ENCODE measurements at regions not wholly inside any gene's neighbourhood (a gene's known extent, or its start where the extent isn't known, plus 50 kb on each side); places are given as distances from the start of the nearest gene placed in this dataset.

- DNase-seq (ENCODE audit: extremely low read depth in 1 of 2, low read depth in 1 of 2) = no peak
These were observed 188.8 kb upstream of the PAPPA start for GRCh38 chr9:115964710-115965347.

GRCh38 chr9:115966660-115967059 lies 186.9 kb upstream of the PAPPA start:
- DNase-seq (ENCODE audit: extremely low read depth in 1 of 2, low read depth in 1 of 2) = no peak

DNA sequence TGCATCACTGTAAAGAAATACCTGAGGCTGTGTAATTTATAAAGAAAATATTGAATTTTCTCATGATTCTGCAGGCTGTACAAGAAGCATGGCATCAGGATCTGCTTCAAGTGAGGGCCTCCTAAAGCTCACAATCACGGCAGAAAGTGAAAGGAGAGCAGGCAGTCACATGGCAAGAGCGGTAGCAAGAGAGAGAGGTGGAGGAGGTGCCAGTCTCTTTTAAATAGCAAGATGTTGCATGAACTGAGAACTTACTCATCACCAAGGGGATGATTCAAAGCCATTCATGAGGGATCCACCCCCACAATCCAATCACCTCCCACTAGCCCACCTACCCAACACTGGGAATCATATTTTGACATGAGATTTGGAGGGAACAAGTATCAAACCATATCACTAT lies 184.5 kb upstream of the PAPPA start:
- DNase-seq (ENCODE audit: extremely low read depth in 1 of 2, low read depth in 1 of 2) = no peak

DNA sequence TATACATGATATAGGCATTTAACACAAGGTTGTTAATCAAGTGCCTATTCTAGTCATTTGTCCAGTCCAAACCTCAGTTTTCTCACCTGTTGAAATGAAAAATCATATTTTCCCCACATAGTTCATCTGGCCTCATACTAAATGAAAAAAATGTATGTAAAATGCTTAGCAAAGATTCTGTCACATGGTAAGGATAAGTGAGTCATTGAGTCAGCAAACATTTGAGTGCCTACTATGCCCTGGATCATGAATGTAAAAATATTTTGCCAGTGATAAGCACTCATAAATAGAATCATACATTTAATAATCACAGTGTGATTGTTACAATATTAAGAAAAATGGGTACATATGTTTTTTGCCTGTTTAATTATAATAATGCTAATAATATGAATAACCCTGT lies 181.2 kb upstream of the PAPPA start:
- no peak for DNase-seq (ENCODE audit: extremely low read depth in 1 of 2, low read depth in 1 of 2)

DNA sequence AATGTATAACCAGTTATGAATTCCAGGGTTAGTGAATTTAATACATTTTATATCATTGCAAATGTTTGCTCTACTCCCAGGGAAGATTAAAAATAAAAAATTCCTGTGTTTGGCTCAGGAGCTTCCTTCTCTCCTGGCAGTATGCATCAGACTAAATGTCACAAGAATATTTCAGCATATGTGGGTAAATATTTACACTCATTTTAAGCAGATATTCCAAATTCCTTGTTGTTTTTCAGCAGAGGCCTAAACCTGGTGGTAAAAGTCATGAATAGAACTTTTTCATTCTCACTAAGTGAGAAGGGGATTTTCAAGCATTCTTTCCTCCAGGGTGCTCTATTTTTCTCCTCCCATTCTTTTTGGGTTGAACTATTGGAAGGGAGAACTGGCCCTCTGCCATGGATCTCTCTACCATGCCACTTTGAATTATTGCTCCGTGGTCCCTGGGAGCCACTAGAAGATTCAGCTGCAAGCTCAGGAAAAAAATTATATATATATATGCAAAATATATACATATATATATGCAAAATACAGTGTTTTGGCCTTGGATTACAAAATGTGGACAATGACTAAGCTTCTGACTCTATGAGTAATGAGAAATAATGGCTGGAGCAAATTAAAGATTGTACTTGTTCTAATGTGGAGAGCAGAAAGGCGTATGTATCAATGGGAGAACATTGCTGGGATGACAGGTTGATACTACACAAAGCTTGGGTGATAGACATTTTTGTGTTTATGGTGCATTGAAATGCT lies 180.6 kb upstream of the PAPPA start:
- no peak for DNase-seq (ENCODE audit: extremely low read depth in 1 of 2, low read depth in 1 of 2)

GRCh38 chr9:115976781-115977180 lies 176.8 kb upstream of the PAPPA start:
- DNase-seq (ENCODE audit: extremely low read depth in 1 of 2, low read depth in 1 of 2) = no peak

- no peak for DNase-seq (ENCODE audit: extremely low read depth in 1 of 2, low read depth in 1 of 2)
These were observed 175.5 kb upstream of the PAPPA start for GRCh38 chr9:115978091-115978490.

DNA sequence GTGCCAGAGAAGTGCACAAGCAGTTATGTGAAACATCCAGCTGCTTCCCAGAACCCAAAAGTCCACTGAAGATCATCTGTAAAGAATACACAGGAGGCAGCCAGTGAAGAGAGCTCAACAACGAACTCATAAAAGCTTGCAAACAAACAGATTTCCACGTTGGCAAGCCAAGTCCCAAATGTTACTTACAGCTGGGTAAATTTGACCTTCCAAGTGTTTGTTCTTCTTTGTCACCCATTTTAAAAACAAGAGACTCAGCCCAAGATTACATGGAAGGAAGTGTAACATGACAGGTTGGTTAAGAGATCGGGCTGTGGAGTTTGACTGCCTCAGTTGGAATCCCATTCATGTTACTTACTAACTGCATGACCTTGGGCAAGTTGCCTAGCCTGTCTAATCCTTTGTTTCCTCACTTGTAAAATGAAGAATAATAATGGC lies 174.9 kb upstream of the PAPPA start:
- no peak for DNase-seq (ENCODE audit: extremely low read depth in 1 of 2, low read depth in 1 of 2)

DNA sequence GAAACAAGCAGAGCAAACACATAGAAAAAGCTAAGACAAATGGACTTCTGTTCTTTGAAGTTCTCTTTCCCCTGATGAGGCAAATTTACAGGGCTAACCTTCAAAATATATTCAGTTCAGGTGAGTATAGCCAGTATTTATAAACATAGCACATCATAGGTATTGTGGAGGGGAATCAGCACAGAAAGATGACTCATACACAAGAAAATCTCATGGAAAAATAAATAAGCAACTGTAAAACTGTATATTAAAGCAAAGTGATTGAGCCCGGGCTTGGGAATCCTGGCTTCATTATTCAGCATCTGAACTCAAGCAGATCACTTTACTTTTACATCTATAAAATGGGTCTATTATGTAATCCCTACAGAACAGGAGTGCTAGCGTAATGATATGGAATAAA lies 173.5 kb upstream of the PAPPA start:
- DNase-seq (ENCODE audit: extremely low read depth in 1 of 2, low read depth in 1 of 2) = no peak

GRCh38 chr9:115980502-115980901 lies 173.1 kb upstream of the PAPPA start:
- no peak for DNase-seq (ENCODE audit: extremely low read depth in 1 of 2, low read depth in 1 of 2)

DNA sequence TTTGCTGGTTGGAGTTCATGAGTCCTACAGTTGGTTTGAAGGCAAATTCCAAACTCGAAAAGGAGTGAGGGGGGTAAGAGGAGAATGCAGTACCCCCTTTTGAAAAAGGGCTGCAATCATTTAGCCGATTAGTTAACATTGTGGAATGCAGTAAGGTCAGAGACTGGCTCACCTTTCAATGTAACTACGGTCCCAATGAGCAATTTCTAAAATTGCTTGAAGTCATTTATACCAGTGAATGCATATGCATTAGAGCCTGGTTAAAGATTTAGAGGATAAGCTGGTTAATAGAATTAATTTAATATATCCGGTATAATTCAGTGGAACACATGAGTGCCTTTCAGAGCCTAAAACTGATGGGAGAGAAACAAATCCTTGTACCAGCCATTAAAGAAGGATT lies 172.6 kb upstream of the PAPPA start:
- no peak for DNase-seq (ENCODE audit: extremely low read depth in 1 of 2, low read depth in 1 of 2)

DNA sequence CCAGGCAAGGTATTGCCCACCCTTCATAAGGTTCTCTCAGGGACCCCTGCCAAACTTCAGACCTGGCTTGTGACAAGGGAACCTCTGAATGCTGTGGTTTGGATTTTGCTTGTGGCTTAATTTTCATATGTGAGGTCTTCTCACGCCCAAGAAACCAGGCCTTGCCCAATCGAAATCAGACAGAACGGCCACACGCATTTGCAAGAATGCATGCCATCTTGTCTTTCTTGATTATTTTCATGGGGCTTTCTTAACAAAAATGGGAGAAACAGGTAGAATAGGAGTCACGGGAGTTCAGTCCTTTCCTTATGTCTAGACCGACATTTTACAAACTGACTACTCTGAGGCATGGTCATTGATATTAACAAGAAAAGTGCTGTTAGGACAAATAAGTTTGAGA lies 170.2 kb upstream of the PAPPA start:
- DNase-seq (ENCODE audit: extremely low read depth in 1 of 2, low read depth in 1 of 2) = no peak

DNA sequence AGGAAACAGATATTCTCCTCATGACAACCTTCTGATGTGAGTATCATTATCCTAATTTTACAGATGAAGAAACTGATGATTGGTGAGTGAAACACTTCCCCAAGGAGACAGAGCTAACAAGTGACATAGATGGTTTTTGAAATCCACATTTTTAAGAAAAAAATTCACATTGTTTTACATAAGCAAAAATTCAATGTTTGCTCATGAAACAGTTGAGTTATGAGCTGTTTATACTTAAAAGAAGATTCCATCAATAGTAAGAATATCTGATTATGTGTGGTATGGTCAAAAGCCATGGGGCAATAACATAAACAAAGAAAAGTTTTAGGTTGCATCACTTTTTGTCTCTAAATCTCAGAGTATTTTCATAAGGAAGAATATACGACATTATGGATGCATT lies 167.9 kb upstream of the PAPPA start:
- DNase-seq (ENCODE audit: extremely low read depth in 1 of 2, low read depth in 1 of 2) = no peak

- DNase-seq (ENCODE audit: extremely low read depth in 1 of 2, low read depth in 1 of 2) = no peak
These were observed 167.1 kb upstream of the PAPPA start for GRCh38 chr9:115986508-115986907.

DNA sequence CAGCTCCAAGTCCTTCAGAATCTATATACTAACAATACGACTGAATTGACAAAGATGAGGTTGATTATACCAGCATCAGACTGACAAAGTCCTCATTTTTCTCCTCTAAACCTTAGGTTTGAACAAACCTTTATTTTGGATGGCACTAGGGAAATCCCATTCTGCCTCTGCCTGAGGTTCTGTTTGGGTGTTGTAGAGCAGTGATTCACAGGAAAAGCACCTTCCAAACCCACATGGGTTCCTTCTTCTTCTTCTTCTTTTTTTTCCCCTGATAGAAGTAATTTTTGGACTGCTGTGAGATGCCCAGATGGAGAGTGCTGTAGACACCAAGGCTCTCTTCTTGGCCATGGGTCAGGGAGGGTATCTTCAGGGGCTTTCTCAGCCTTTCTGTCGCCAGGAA lies 164.9 kb upstream of the PAPPA start:
- DNase-seq (ENCODE audit: extremely low read depth in 1 of 2, low read depth in 1 of 2) = no peak

DNA sequence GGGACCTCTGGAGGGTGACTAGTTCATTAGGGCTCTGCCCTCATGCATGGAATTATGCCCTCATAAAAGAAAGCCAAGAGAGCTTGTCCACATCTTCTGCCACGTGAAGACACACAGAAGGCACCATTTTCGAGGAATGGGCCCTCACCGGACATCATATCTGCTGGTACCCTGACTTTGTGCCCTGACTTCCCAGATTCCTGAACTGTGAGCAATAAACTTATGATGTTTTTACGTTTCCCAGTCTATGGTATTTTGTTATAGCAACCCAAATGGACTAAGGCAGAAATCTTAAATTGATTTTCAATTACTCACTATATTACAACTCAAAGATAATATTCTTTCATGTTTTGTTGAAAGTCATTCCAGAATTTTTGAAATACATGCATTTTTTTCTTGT lies 163.8 kb upstream of the PAPPA start:
- DNase-seq (ENCODE audit: extremely low read depth in 1 of 2, low read depth in 1 of 2) = no peak

DNA sequence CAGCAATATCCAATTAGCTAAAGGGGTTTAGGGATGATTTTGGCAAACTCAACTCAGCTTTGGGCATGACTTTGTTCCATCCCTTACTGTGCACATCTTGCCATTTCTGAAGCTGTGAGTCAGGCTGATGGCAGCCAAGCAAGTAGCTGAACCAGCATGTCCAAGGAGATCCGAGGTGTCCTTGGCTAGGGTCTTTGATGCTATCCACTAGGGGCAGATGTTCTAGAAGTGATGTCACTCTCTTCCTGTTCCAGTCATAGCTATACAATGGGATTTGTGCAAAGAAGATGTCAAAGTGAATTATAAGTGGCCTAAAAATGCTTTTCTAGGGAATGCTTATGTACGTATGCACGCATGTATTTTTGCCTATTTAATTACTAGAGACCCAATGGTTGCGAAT lies 160.8 kb upstream of the PAPPA start:
- no peak for DNase-seq (ENCODE audit: extremely low read depth in 1 of 2, low read depth in 1 of 2)

DNA sequence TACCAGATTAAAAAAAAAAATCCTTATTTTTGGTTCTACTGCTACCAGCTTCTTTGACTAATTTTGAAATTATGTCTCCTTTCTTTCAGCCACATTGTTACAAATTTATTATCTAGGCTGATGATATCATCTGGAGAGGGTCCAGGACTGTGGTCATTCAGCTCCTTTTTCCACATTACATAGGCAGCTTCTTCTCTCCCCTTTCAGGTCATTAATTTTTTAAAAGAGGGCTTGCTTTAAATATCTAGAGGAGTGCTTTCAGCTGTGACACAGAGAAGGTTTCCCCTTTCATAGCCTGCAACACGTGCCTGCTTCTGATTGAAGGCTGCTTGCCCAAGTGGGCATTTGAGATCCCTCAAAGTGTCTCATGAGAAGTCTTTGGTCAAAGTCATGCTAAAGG lies 155.7 kb upstream of the PAPPA start:
- DNase-seq (ENCODE audit: extremely low read depth in 1 of 2, low read depth in 1 of 2) = no peak

DNA sequence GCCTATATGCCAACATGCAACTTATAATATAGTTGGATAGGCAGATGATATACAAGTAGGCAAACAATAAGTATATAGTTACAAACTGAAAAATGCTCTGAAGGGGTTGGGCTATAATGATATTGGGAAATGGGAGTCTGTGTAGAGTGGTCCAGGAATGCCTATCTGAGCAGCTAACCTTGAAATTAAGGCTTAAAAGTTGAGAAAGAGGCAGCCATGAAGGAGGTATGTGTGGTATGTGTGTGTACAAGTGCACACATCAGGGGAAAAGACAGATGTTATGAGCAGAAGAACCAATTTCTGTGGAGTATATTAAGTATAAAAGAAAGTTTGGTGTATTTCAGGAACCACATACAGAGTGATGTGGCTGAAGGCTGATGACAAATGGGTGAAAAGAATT lies 154.9 kb upstream of the PAPPA start:
- DNase-seq (ENCODE audit: extremely low read depth in 1 of 2, low read depth in 1 of 2) = no peak

GRCh38 chr9:115999498-115999897 lies 154.1 kb upstream of the PAPPA start:
- DNase-seq (ENCODE audit: extremely low read depth in 1 of 2, low read depth in 1 of 2) = no peak

- peak in 1 of 2 donors; percentile 0 for DNase-seq (ENCODE audit: extremely low read depth in 1 of 2, low read depth in 1 of 2)
These were observed 152.8 kb upstream of the PAPPA start for GRCh38 chr9:116000748-116001329.

DNA sequence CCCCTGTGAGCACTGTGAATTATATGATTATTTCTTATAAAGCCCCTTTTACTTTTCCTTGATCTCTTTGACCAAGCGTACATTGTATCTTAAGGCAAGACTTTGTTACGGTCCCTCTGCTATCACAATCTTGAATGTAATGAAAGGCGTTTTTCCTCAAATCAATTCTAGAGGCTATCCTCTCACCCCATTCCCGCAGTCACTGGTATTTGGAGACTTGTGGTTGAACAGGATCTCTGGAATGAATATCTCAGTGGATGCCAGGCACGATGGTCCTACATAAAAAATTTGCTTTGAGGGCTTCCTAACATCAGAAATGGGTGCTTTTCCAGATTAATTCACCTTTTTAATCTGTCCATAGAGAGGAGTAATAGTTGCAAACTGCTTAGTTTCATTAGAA lies 151.4 kb upstream of the PAPPA start:
- DNase-seq (ENCODE audit: extremely low read depth in 1 of 2, low read depth in 1 of 2) = no peak

Measured in stimulated activated CD8-positive, alpha-beta memory T cell treated with anti-CD3 and anti-CD28 coated beads, Interleukin-7, amount 100 ng/mL, for 48 hours (primary cell).